Natural killer cell (primary cell): ENCODE measurements at regions not wholly inside any gene's neighbourhood (a gene's known extent, or its start where the extent isn't known, plus 50 kb on each side); places are given as distances from the start of the nearest gene placed in this dataset.

Experiments used
- ATAC-seq, 3 donors: fragments of 150-1000 bp in 2 of 3; fragments of 200-7000 bp in 1 of 3; cut with Tn5 transposase; 1 replicate in 1 of 3; 2 replicates in 2 of 3; pipeline ENCODE4 v1.10.0; 2021; ENCODE audit warnings: mild to moderate bottlenecking in 2 of 3, moderate library complexity in 2 of 3
- DNase-seq, 2 donors: peaks; one replicate each; pipeline versions ENCODE4 v3.0.0 to v3.0.0-alpha.2; 2013 to 2021; ENCODE audit warnings: mixed read lengths in 1 of 2
- H3K27ac ChIP-seq: one replicate; pipeline ENCODE4 v1.5.1; 2013; ENCODE audit warnings: mild to moderate bottlenecking, low read length
- H3K27me3 ChIP-seq: one replicate; pipeline ENCODE4 v1.6.1; 2013; ENCODE audit warnings: low read length; ENCODE audit not compliant: control insufficient read depth, insufficient read depth
- H3K36me3 ChIP-seq: one replicate; pipeline ENCODE4 v1.6.1; 2013; ENCODE audit warnings: low read length; ENCODE audit not compliant: control insufficient read depth, insufficient read depth
- H3K4me1 ChIP-seq: one replicate; pipeline ENCODE4 v1.6.1; 2013; ENCODE audit warnings: low read length; ENCODE audit not compliant: control insufficient read depth, insufficient read depth
- H3K4me3 ChIP-seq: one replicate; pipeline ENCODE4 v1.5.1; 2013; ENCODE audit warnings: low read length
- H3K9me3 ChIP-seq: one replicate; pipeline ENCODE4 v1.6.1; 2013; ENCODE audit warnings: low read length; ENCODE audit not compliant: control insufficient read depth, insufficient read depth
- H3K27ac Mint-ChIP-seq, 2 donors: one replicate each; pipeline ENCODE4 v1.8.0; 2022; ENCODE audit warnings: mild to moderate bottlenecking in 2 of 2, mixed read lengths in 2 of 2, moderate library complexity in 1 of 2
- H3K27me3 Mint-ChIP-seq, 2 donors: one replicate each; pipeline ENCODE4 v1.8.0; 2022; ENCODE audit warnings: low read depth in 2 of 2, mixed read lengths in 2 of 2
- H3K36me3 Mint-ChIP-seq: one replicate; pipeline ENCODE4 v1.8.0; 2022; ENCODE audit warnings: mixed read lengths
- H3K4me1 Mint-ChIP-seq, 2 donors: one replicate each; pipeline ENCODE4 v1.8.0; 2022; ENCODE audit warnings: mixed read lengths in 2 of 2
- H3K4me3 Mint-ChIP-seq: one replicate; pipeline ENCODE4 v1.8.0; 2022; ENCODE audit warnings: mild to moderate bottlenecking, moderate library complexity, mixed read lengths
- H3K9me3 Mint-ChIP-seq, 2 donors: one replicate each; pipeline ENCODE4 v1.8.0; 2022; ENCODE audit warnings: mixed read lengths in 2 of 2
- CTCF ChIP-seq: fragments of 200-600 bp; IDR thresholded peaks from one replicate; pipeline ENCODE4 v1.8.0; 2022; ENCODE audit warnings: antibody characterized with exemption
- WGBS: methylation state at CpG from one replicate; pipeline ENCODE4 v1.1.7; 2013; ENCODE audit warnings: missing lambda C conversion rate; ENCODE audit not compliant: insufficient coverage; 5-methylcytosine and 5-hydroxymethylcytosine counted together
- intact Hi-C: fragments of 100-400 bp; cut with micrococcal nuclease; formaldehyde crosslinking; loops from one replicate; pipeline ENCODE4 v1.14.2; 2022

GRCh38 chr18:59764281-59764680, 67.1 kb upstream of the CCBE1 start:
- intact Hi-C loops: no loop called here
- 89% methylated on average over 2 of the region's 4 CpGs for WGBS
- Histone ChIP-seq H3K4me1 (no peaks in the 10 kb centered on the region), H3K4me3 (no peak overlapping the region), H3K27me3 (no peaks in the 10 kb centered on the region), H3K36me3 (no peaks in the 10 kb centered on the region), H3K9me3 (peaks cover 3% of the 10 kb centered on the region), H3K27ac (no peak overlapping the region)
- no peak for DNase-seq
- H3K36me3 Mint-ChIP-seq: no peaks in the 10 kb centered on the region
- H3K27me3 Mint-ChIP-seq: no peaks in the 10 kb centered on the region
- TF ChIP-seq CTCF: no peak
- no peak overlapping the region for H3K4me3 Mint-ChIP-seq
- no peak overlapping the region for H3K27ac Mint-ChIP-seq
- H3K4me1 Mint-ChIP-seq: no peaks in the 10 kb centered on the region
- H3K9me3 Mint-ChIP-seq: peaks cover 0 to 4% of the 10 kb centered on the region in 2 donors
- ATAC-seq: no peak

- Mint-ChIP-seq H3K27me3 (peaks cover 0 to 4% of the 10 kb centered on the region in 2 donors), H3K9me3 (peaks cover 0 to 4% of the 10 kb centered on the region in 2 donors), H3K36me3 (no peaks in the 10 kb centered on the region), H3K27ac (no peak overlapping the region), H3K4me1 (no peaks in the 10 kb centered on the region), H3K4me3 (no peak overlapping the region)
- Histone ChIP-seq H3K27me3 (no peaks in the 10 kb centered on the region), H3K4me1 (no peaks in the 10 kb centered on the region), H3K27ac (no peak overlapping the region), H3K4me3 (no peak overlapping the region), H3K36me3 (no peaks in the 10 kb centered on the region), H3K9me3 (peaks cover 3% of the 10 kb centered on the region)
- ATAC-seq: no peak
- TF ChIP-seq CTCF: no peak
- 77% methylated on average over 2 of the region's 2 CpGs for WGBS
- DNase-seq: no peak
- intact Hi-C loops: no loop called here
Observed at GRCh38 chr18:59763541-59764136, 66.4 kb upstream of the CCBE1 start.

- Histone ChIP-seq H3K36me3 (no peaks in the 10 kb centered on the region), H3K4me1 (no peaks in the 10 kb centered on the region), H3K27me3 (no peaks in the 10 kb centered on the region), H3K9me3 (no peaks in the 10 kb centered on the region), H3K27ac (no peak overlapping the region), H3K4me3 (no peak overlapping the region)
- Mint-ChIP-seq H3K27me3 (peaks cover 0 to 12% of the 10 kb centered on the region in 2 donors), H3K4me1 (no peaks in the 10 kb centered on the region), H3K36me3 (no peaks in the 10 kb centered on the region), H3K9me3 (no peaks in the 10 kb centered on the region), H3K4me3 (no peak overlapping the region), H3K27ac (no peak overlapping the region)
- intact Hi-C loops: no loop called here
- ATAC-seq (no peak), DNase-seq (no peak)
- TF ChIP-seq CTCF: no peak
- 80% methylated on average over 11 of the region's 11 CpGs for WGBS
Observed at GRCh38 chr18:59760619-59761600, 63.7 kb upstream of the CCBE1 start.
